Choroid plexus epithelial cell (primary cell): ENCODE measurements at regions not wholly inside any gene's neighbourhood (a gene's known extent, or its start where the extent isn't known, plus 50 kb on each side); places are given as distances from the start of the nearest gene placed in this dataset.

Experiments
- DNase-seq: peaks from one replicate; pipeline ENCODE4 v3.0.0-alpha.2; 2010; ENCODE audit warnings: low read depth
- H3K4me3 ChIP-seq: 2 replicates; pipeline ENCODE4 v1.5.1; 2011; ENCODE audit warnings: low read depth, mild to moderate bottlenecking, control low read depth, low read length, moderate library complexity
- CTCF ChIP-seq: conservative IDR thresholded peaks from 2 replicates; pipeline ENCODE4 v1.5.1; 2011; ENCODE audit warnings: low read depth, mild to moderate bottlenecking, control low read depth, inconsistent platforms, low read length, moderate library complexity

DNA sequence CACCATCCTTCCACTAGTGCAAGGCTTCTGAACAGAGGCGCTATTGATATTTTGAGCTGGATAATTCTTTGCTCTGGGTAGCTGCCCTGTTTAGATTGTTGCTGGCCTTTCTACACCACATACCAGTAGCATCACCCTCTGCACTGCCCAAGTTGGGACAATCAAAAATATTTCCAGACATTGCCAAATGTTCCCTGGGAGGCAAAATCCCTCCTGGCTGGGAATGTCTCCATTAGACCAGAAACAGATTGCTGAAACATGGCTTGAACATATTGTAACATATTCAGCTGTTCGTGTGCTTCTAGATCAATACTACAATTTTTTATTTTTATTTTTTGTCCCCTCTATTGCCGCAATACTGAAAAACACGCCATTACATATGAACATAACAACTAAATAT lies 174.6 kb downstream of the ABCA8 start:
- DNase-seq, result no peak
- no peak overlapping the region for H3K4me3 ChIP-seq
- no peak for TF ChIP-seq CTCF

GRCh38 chr17:68778726-68779125 lies 176.5 kb downstream of the ABCA8 start:
- no peak overlapping the region for H3K4me3 ChIP-seq
- no peak for DNase-seq
- no peak for TF ChIP-seq CTCF

GRCh38 chr17:68777856-68778694 lies 176.9 kb upstream of the FAM20A start:
- DNase-seq, result no peak
- no peak overlapping the region for H3K4me3 ChIP-seq
- no peak for TF ChIP-seq CTCF

- TF ChIP-seq CTCF, result peak; percentile 82
- peak; percentile 85 for DNase-seq
- H3K4me3 ChIP-seq, result no peak overlapping the region
These were observed 176.2 kb upstream of the FAM20A start for GRCh38 chr17:68777243-68777855.

GRCh38 chr17:68776451-68776850 lies 175.3 kb upstream of the FAM20A start:
- no peak overlapping the region for H3K4me3 ChIP-seq
- no peak for TF ChIP-seq CTCF
- peak; percentile 49 for DNase-seq

DNA sequence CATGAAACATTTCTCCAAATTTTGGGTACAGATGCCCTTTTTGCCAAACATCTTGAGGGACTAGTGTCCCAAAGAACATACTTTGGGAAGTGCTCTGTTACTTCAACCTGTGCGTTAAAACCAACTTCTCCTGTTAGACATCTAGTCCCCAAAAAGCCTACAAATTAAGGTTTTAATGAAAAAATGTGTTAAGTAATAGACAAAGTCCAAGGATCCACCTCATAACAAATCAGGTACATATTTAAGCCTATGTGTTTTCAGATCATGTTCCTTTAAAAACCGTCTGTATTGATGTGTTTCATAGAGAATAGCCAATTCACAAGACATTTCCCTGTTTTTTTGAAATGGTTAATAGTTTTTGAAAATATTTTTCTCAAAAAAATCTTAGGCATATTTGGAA lies 174.8 kb upstream of the FAM20A start:
- no peak overlapping the region for H3K4me3 ChIP-seq
- no peak for TF ChIP-seq CTCF
- no peak for DNase-seq

DNA sequence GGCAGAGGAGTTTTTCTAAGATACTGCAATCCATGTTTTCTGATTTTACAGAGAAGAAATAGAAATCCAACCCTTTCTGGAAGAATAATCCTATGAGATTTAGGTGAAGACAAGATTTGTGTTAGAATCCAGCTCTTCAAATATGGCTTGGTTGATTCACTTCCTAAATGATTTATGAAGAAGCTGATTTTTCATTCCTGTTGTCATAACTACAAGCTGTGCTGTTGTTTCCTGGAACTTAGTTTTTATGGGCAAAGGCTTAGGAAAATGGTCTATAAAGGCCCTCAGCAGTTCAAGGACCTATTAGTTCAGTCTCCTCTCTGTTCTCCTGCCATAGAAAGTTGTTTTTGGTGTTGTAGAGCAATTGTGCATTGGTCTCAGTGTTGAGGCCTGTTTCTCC lies 174.2 kb upstream of the FAM20A start:
- TF ChIP-seq CTCF, result no peak
- DNase-seq, result peak; percentile 36
- no peak overlapping the region for H3K4me3 ChIP-seq
